B cell (primary cell): ENCODE measurements at regions not wholly inside any gene's neighbourhood (a gene's known extent, or its start where the extent isn't known, plus 50 kb on each side); places are given as distances from the start of the nearest gene placed in this dataset.

Experiments
- ATAC-seq: fragments of 200-7000 bp; cut with Tn5 transposase; one replicate; pipeline ENCODE4 v1.10.0; 2021; ENCODE audit warnings: low read depth, mild to moderate bottlenecking, moderate number of reproducible peaks, moderate library complexity
- CTCF ChIA-PET: fragments of 350-600 bp; sonication (Branson Sonifier 250); formaldehyde crosslinking; loops from one replicate; lab custom pipeline; 2021; ENCODE audit warnings: antibody characterized with exemption, inconsistent platforms; lab: Charles Lee
- POLR2A ChIA-PET: fragments of 350-600 bp; sonication (Branson Sonifier 250); formaldehyde crosslinking; loops from one replicate; lab custom pipeline; 2021; ENCODE audit warnings: antibody characterized with exemption; lab: Charles Lee
- DNase-seq: peaks from one replicate; pipeline ENCODE4 v3.0.0; 2013
- H2AFZ ChIP-seq: 2 replicates; pipeline ENCODE4 v1.6.1; 2012; ENCODE audit warnings: mild to moderate bottlenecking, low read depth, low read length; ENCODE audit not compliant: insufficient read depth, poor library complexity, severe bottlenecking
- H3K27ac ChIP-seq, 2 donors: 1 replicate in 1 of 2; 2 replicates in 1 of 2; pipeline ENCODE4 v1.5.1; 2012 to 2013; ENCODE audit warnings: low read length in 2 of 2, mild to moderate bottlenecking in 2 of 2, moderate library complexity in 1 of 2
- H3K27me3 ChIP-seq, 4 experiments: fragments of 200-600 bp in 1 of 4; sonication (generic) in 1 of 4; replicated peaks in 1 of 4; 1 replicate in 2 of 4; 2 replicates in 2 of 4; pipeline versions ENCODE4 v1.6.1 to v1.7.0; 2013 to 2016; ENCODE audit warnings: low read length in 3 of 4, mild to moderate bottlenecking in 2 of 4, mixed read lengths in 1 of 4, moderate library complexity in 1 of 4; ENCODE audit not compliant: insufficient read depth in 4 of 4, control insufficient read depth in 3 of 4; ENCODE audit errors: control extremely low read depth in 1 of 4
- H3K36me3 ChIP-seq, 2 experiments: replicated peaks in 1 of 2; 1 replicate in 1 of 2; 2 replicates in 1 of 2; pipeline versions ENCODE4 v1.6.1 to v1.7.1; 2013; ENCODE audit warnings: low read length in 1 of 2; ENCODE audit not compliant: insufficient read depth in 2 of 2, control insufficient read depth in 1 of 2; ENCODE audit errors: control extremely low read depth in 1 of 2, extremely low read depth in 1 of 2
- H3K4me1 ChIP-seq, 2 donors: fragments of 200-600 bp in 1 of 2; sonication (generic) in 1 of 2; 1 replicate in 1 of 2; 2 replicates in 1 of 2; pipeline versions ENCODE4 v1.5.1 to v1.6.1; 2013 to 2017; ENCODE audit warnings: low read length in 2 of 2; ENCODE audit not compliant: control insufficient read depth in 2 of 2, insufficient read depth in 2 of 2
- H3K4me2 ChIP-seq: replicated peaks from 2 replicates; pipeline ENCODE3; 2012; ENCODE audit warnings: mild to moderate bottlenecking, low read depth, low read length; ENCODE audit not compliant: poor library complexity, severe bottlenecking
- H3K4me3 ChIP-seq, 5 experiments: fragments of 200-600 bp in 1 of 5; sonication (generic) in 1 of 5; 1 replicate in 3 of 5; 2 replicates in 2 of 5; pipeline versions ENCODE4 v1.5.1 to v1.7.0; 2011 to 2016; ENCODE audit warnings: low read length in 4 of 5, mild to moderate bottlenecking in 4 of 5, low read depth in 2 of 5, control low read depth in 1 of 5, moderate library complexity in 1 of 5; ENCODE audit not compliant: insufficient read depth in 1 of 5; ENCODE audit errors: control extremely low read depth in 1 of 5, extremely low read depth in 1 of 5
- H3K79me2 ChIP-seq: fragments of 200-600 bp; sonication (generic); one replicate; pipeline ENCODE4 v1.6.0; 2016; ENCODE audit warnings: low read length; ENCODE audit not compliant: control insufficient read depth, insufficient read depth
- H3K9ac ChIP-seq: fragments of 200-600 bp; sonication (generic); 2 replicates; pipeline ENCODE4 v1.6.1; 2017; ENCODE audit warnings: mild to moderate bottlenecking, low read length, moderate library complexity
- H3K9me3 ChIP-seq, 3 donors: one replicate each; pipeline versions ENCODE4 v1.6.1 to v1.7.1; 2013; ENCODE audit warnings: low read length in 2 of 3; ENCODE audit not compliant: control insufficient read depth in 2 of 3, insufficient read depth in 1 of 3; ENCODE audit errors: control extremely low read depth in 1 of 3
- H4K20me1 ChIP-seq: 2 replicates; pipeline ENCODE4 v1.6.0; 2012; ENCODE audit warnings: mild to moderate bottlenecking, low read length; ENCODE audit not compliant: insufficient read depth, control insufficient read depth, poor library complexity, severe bottlenecking
- H3K27ac Mint-ChIP-seq: one replicate; pipeline ENCODE4 v1.8.0; 2021; ENCODE audit warnings: mixed read lengths
- H3K27me3 Mint-ChIP-seq: one replicate; pipeline ENCODE4 v1.8.0; 2021; ENCODE audit warnings: mixed read lengths
- H3K4me1 Mint-ChIP-seq: one replicate; pipeline ENCODE4 v1.8.0; 2021; ENCODE audit warnings: mixed read lengths
- H3K4me3 Mint-ChIP-seq: one replicate; pipeline ENCODE4 v1.8.0; 2021; ENCODE audit warnings: mixed read lengths
- H3K9me3 Mint-ChIP-seq: one replicate; pipeline ENCODE4 v1.8.0; 2022; ENCODE audit warnings: mixed read lengths; ENCODE audit not compliant: insufficient read depth
- EZH2 ChIP-seq: IDR thresholded peaks from 2 replicates; pipeline ENCODE4 v1.6.1; 2012; ENCODE audit warnings: borderline replicate concordance, low read depth, mild to moderate bottlenecking, moderate library complexity, low read length; ENCODE audit not compliant: insufficient read depth, poor library complexity, severe bottlenecking
- WGBS: methylation state at CpG from one replicate; pipeline ENCODE4 v1.1.5; 2013; ENCODE audit warnings: missing lambda C conversion rate; ENCODE audit not compliant: insufficient coverage; 5-methylcytosine and 5-hydroxymethylcytosine counted together
- intact Hi-C: fragments of 100-400 bp; cut with micrococcal nuclease; formaldehyde crosslinking; loops from one replicate; pipeline ENCODE4 v1.10.0; 2022
- TF ChIP-seq, protein P1 (sequence below): fragments of 200-600 bp; IDR thresholded peaks from one replicate; pipeline ENCODE4 v1.8.0; 2022; ENCODE audit warnings: antibody characterized with exemption, mild to moderate bottlenecking

DNA sequence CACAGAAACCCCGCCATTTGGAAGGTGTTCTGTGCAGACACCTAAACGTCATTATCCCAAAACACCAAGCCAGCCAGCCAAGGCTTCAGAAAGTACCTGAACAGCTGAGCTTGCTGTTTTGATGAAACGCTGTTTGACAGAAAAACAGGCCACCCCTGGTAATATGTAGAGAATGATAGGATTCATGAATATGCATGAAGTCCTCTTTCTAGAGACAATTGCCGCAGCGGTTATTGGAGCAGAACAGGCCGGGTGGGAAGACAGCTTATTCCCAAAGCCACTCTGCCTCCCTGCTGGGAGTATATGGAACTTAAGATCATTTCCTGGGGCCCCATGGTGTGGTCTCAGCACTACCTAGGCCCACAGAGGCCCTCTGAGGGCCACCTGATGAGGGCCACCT, 229.5 kb downstream of the UQCRFS1 start:
- WGBS: 80% methylated on average over 1 of the region's 6 CpGs
- H3K9me3 Mint-ChIP-seq: peaks cover 6% of the 10 kb centered on the region
- H3K4me1 Mint-ChIP-seq: no peaks in the 10 kb centered on the region
- H3K36me3 ChIP-seq: no peaks in the 10 kb centered on the region
- H2AFZ ChIP-seq: no peak overlapping the region
- no peaks in the 10 kb centered on the region for H4K20me1 ChIP-seq
- H3K27ac Mint-ChIP-seq: no peak overlapping the region
- H3K4me1 ChIP-seq: no peaks in the 10 kb centered on the region
- CTCF ChIA-PET: no interaction called here
- H3K4me2 ChIP-seq: no peak overlapping the region
- no peaks in the 10 kb centered on the region for H3K27me3 Mint-ChIP-seq
- intact Hi-C loops: no loop called here
- no peak overlapping the region for H3K4me3 ChIP-seq
- no peaks in the 10 kb centered on the region for H3K79me2 ChIP-seq
- no peak overlapping the region for H3K9ac ChIP-seq
- DNase-seq (no peak), ATAC-seq (no peak)
- no peak overlapping the region for H3K4me3 Mint-ChIP-seq
- TF ChIP-seq, protein P1, sequence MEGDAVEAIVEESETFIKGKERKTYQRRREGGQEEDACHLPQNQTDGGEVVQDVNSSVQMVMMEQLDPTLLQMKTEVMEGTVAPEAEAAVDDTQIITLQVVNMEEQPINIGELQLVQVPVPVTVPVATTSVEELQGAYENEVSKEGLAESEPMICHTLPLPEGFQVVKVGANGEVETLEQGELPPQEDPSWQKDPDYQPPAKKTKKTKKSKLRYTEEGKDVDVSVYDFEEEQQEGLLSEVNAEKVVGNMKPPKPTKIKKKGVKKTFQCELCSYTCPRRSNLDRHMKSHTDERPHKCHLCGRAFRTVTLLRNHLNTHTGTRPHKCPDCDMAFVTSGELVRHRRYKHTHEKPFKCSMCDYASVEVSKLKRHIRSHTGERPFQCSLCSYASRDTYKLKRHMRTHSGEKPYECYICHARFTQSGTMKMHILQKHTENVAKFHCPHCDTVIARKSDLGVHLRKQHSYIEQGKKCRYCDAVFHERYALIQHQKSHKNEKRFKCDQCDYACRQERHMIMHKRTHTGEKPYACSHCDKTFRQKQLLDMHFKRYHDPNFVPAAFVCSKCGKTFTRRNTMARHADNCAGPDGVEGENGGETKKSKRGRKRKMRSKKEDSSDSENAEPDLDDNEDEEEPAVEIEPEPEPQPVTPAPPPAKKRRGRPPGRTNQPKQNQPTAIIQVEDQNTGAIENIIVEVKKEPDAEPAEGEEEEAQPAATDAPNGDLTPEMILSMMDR: no peak
- TF ChIP-seq EZH2: no peak
- H3K9me3 ChIP-seq: peaks cover 0 to 31% (median 0%) of the 10 kb centered on the region in 3 donors
- POLR2A ChIA-PET: no interaction called here
- H3K27ac ChIP-seq: no peak overlapping the region
- H3K27me3 ChIP-seq: no peaks in the 10 kb centered on the region

DNA sequence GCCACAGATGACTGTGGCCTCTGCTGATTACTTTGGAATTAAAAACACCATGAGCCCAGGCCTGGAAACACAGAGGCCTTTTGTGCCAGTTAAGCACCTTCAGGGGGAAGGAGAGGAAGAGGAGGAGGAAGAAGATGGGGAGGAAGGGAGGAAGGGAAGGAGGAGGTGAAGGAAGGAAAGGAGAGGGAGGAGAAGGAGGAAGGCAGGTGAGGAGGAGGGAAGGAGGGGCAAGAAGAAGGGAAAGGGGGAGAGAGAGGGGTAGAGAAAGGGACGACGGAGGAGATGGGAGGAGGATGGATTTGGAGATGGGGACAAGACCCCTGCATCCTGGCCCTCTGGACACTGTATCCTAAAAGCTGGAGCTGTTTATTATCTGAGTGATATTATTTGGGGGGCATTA, 231.0 kb downstream of the UQCRFS1 start:
- H3K27me3 Mint-ChIP-seq: no peaks in the 10 kb centered on the region
- ATAC-seq (no peak), DNase-seq (no peak)
- 86% methylated on average over 2 of the region's 2 CpGs for WGBS
- H3K4me2 ChIP-seq: no peak overlapping the region
- ChIA-PET CTCF (no interaction called here), POLR2A (no interaction called here)
- H3K9me3 ChIP-seq: peaks cover 0 to 31% (median 0%) of the 10 kb centered on the region in 3 donors
- no peaks in the 10 kb centered on the region for H3K4me1 Mint-ChIP-seq
- H3K27me3 ChIP-seq: no peaks in the 10 kb centered on the region
- peaks cover 6% of the 10 kb centered on the region for H3K9me3 Mint-ChIP-seq
- no peaks in the 10 kb centered on the region for H4K20me1 ChIP-seq
- intact Hi-C loops: no loop called here
- H3K79me2 ChIP-seq: no peaks in the 10 kb centered on the region
- H3K4me3 ChIP-seq: no peak overlapping the region
- H3K9ac ChIP-seq: no peak overlapping the region
- H3K4me1 ChIP-seq: no peaks in the 10 kb centered on the region
- TF ChIP-seq, protein P1: no peak
- TF ChIP-seq EZH2: no peak
- no peaks in the 10 kb centered on the region for H3K36me3 ChIP-seq
- H3K4me3 Mint-ChIP-seq: no peak overlapping the region
- H3K27ac Mint-ChIP-seq: no peak overlapping the region
- H2AFZ ChIP-seq: no peak overlapping the region
- H3K27ac ChIP-seq: no peak overlapping the region
